MM.1S (cell line): ENCODE measurements at regions not wholly inside any gene's neighbourhood (a gene's known extent, or its start where the extent isn't known, plus 50 kb on each side); places are given as distances from the start of the nearest gene placed in this dataset.

Experiments used
- DNase-seq: peaks from one replicate; pipeline ENCODE4 v3.0.0-alpha.2; 2015
- H2AFZ ChIP-seq: fragments of 300-600 bp; sonication (generic); 2 replicates; pipeline ENCODE4 v1.6.0; 2016; ENCODE audit warnings: antibody characterized with exemption, low read length
- H3F3A ChIP-seq: fragments of 300-600 bp; sonication (generic); 2 replicates; pipeline ENCODE4 v1.6.1; 2016; ENCODE audit warnings: mild to moderate bottlenecking, antibody characterized with exemption, low read length, moderate library complexity, mixed read lengths; ENCODE audit not compliant: insufficient read depth
- H3K27ac ChIP-seq: fragments of 300-600 bp; sonication (generic); 2 replicates; pipeline ENCODE4 v1.5.1; 2016; ENCODE audit warnings: mild to moderate bottlenecking, low read length
- H3K27me3 ChIP-seq: fragments of 300-600 bp; sonication (generic); replicated peaks from 2 replicates; pipeline ENCODE4 v1.6.0; 2016; ENCODE audit warnings: low read length; ENCODE audit not compliant: insufficient read depth
- H3K36me3 ChIP-seq: fragments of 300-600 bp; sonication (generic); replicated peaks from 2 replicates; pipeline ENCODE4 v1.6.1; 2016; ENCODE audit warnings: mild to moderate bottlenecking, low read length, mixed read lengths; ENCODE audit not compliant: insufficient read depth
- H3K4me1 ChIP-seq: fragments of 300-600 bp; sonication (generic); 2 replicates; pipeline ENCODE4 v1.6.1; 2016; ENCODE audit warnings: low read length, mixed read lengths
- H3K4me2 ChIP-seq: fragments of 300-600 bp; sonication (generic); 2 replicates; pipeline ENCODE4 v1.6.0; 2016; ENCODE audit warnings: low read depth, low read length
- H3K4me3 ChIP-seq: fragments of 300-600 bp; sonication (generic); 2 replicates; pipeline ENCODE4 v1.5.1; 2016; ENCODE audit warnings: low read length, mixed read lengths
- H3K79me2 ChIP-seq: fragments of 300-600 bp; sonication (generic); 2 replicates; pipeline ENCODE4 v1.6.1; 2016; ENCODE audit warnings: mixed run types, low read length, mixed read lengths
- H3K9ac ChIP-seq: fragments of 300-600 bp; sonication (generic); 2 replicates; pipeline ENCODE4 v1.6.1; 2016; ENCODE audit warnings: low read length, mixed read lengths
- H3K9me2 ChIP-seq: fragments of 300-600 bp; sonication (generic); replicated peaks from 2 replicates; pipeline ENCODE4 v1.6.1; 2016; ENCODE audit warnings: mild to moderate bottlenecking, low read length, mixed read lengths; ENCODE audit not compliant: insufficient read depth
- H3K9me3 ChIP-seq: fragments of 300-600 bp; sonication (generic); replicated peaks from 2 replicates; pipeline ENCODE4 v1.6.1; 2016; ENCODE audit warnings: mild to moderate bottlenecking, low read length, mixed read lengths; ENCODE audit not compliant: insufficient read depth
- H4K20me1 ChIP-seq: fragments of 300-600 bp; sonication (generic); 2 replicates; pipeline ENCODE4 v1.6.1; 2016; ENCODE audit warnings: mild to moderate bottlenecking, low read length, moderate library complexity, mixed read lengths; ENCODE audit not compliant: insufficient read depth
- EZH2 ChIP-seq: fragments of 300-600 bp; sonication (generic); optimal IDR thresholded peaks from 2 replicates; pipeline ENCODE3; 2017; ENCODE audit warnings: low read depth, mild to moderate bottlenecking, antibody characterized with exemption, low read length, mixed read lengths
- EZH2phosphoT487 ChIP-seq: fragments of 300-600 bp; sonication (generic); IDR thresholded peaks from 2 replicates; pipeline ENCODE4 v1.6.1; 2018; ENCODE audit warnings: antibody characterized with exemption, low read length
- TF ChIP-seq, protein P1 (sequence below): fragments of 300-600 bp; sonication (generic); IDR thresholded peaks from 2 replicates; pipeline ENCODE4 v1.5.1; 2016; ENCODE audit warnings: antibody characterized with exemption, low read length, mixed read lengths

DNA sequence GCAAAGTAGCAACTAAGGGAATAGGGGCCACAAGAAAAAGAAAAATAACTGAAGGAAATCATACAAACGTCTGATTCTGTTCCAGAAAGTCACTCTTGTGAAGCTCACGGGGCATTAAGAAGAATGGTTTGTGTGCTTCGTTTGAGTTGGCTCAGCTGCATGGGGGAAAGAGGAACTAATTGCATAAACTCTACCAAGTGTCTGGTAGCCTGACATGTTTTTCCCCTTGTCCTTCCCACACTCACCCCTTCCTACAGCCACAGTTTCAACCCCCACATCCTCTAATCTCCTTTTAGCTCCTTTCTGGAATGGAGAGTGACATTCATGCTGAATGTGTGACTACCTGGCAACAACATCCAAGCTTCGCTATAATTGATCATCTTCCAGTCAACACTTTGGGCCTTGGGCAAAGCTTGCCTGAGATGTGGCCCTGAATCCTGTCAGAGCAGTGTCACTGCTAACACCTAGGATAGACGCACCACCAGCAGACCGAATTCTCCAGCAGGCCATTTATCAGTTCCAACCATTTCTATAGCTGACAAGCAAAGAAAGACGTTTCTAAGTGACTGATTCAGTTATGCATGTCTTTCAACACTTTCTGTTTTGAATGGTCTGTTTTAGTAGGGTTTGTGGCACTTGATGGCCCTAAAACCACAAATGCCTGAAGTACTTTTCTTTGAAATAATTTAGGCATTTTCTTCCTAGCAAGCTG lies 439.6 kb downstream of the TTLL7 start:
- Histone ChIP-seq H4K20me1 (no peaks in the 10 kb centered on the region), H3K79me2 (no peaks in the 10 kb centered on the region), H3K27me3 (no peaks in the 10 kb centered on the region), H3K9ac (no peak overlapping the region), H3K4me2 (no peak overlapping the region), H3K27ac (no peak overlapping the region), H2AFZ (no peak overlapping the region), H3K4me1 (no peaks in the 10 kb centered on the region), H3K9me3 (no peaks in the 10 kb centered on the region), H3F3A (no peaks in the 10 kb centered on the region), H3K4me3 (no peak overlapping the region), H3K9me2 (no peaks in the 10 kb centered on the region), H3K36me3 (no peaks in the 10 kb centered on the region)
- no peak for TF ChIP-seq EZH2phosphoT487
- TF ChIP-seq, protein P1, sequence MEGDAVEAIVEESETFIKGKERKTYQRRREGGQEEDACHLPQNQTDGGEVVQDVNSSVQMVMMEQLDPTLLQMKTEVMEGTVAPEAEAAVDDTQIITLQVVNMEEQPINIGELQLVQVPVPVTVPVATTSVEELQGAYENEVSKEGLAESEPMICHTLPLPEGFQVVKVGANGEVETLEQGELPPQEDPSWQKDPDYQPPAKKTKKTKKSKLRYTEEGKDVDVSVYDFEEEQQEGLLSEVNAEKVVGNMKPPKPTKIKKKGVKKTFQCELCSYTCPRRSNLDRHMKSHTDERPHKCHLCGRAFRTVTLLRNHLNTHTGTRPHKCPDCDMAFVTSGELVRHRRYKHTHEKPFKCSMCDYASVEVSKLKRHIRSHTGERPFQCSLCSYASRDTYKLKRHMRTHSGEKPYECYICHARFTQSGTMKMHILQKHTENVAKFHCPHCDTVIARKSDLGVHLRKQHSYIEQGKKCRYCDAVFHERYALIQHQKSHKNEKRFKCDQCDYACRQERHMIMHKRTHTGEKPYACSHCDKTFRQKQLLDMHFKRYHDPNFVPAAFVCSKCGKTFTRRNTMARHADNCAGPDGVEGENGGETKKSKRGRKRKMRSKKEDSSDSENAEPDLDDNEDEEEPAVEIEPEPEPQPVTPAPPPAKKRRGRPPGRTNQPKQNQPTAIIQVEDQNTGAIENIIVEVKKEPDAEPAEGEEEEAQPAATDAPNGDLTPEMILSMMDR: no peak
- TF ChIP-seq EZH2: no peak
- DNase-seq: no peak

DNA sequence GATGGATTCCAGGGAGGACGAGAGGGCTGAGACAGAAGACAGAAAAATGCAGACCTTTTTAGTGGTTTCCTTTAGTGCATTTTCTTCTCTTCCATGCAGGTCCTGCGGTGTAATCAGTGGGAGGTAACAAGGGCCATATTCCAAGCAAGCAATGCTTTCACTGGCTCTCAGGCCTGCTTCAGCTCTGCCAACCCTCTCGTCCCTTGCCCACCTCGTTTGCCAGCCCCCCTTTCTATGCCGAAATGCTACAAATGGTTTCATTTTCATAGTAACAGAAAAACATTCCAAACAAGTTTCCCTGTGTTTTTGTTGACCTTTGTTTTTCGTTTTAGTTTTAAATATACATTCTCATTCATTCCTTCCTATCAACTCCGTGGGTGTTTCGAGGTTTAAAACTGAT lies 443.1 kb downstream of the TTLL7 start:
- TF ChIP-seq, protein P1: no peak
- TF ChIP-seq EZH2 (no peak), EZH2phosphoT487 (no peak)
- Histone ChIP-seq H3K4me2 (no peak overlapping the region), H3K9ac (no peak overlapping the region), H3K27me3 (no peaks in the 10 kb centered on the region), H3K4me1 (no peaks in the 10 kb centered on the region), H3K9me3 (no peaks in the 10 kb centered on the region), H4K20me1 (no peaks in the 10 kb centered on the region), H3K27ac (no peak overlapping the region), H3K36me3 (no peaks in the 10 kb centered on the region), H3K9me2 (no peaks in the 10 kb centered on the region), H2AFZ (no peak overlapping the region), H3K4me3 (no peak overlapping the region), H3F3A (no peaks in the 10 kb centered on the region), H3K79me2 (no peaks in the 10 kb centered on the region)
- DNase-seq: no peak

DNA sequence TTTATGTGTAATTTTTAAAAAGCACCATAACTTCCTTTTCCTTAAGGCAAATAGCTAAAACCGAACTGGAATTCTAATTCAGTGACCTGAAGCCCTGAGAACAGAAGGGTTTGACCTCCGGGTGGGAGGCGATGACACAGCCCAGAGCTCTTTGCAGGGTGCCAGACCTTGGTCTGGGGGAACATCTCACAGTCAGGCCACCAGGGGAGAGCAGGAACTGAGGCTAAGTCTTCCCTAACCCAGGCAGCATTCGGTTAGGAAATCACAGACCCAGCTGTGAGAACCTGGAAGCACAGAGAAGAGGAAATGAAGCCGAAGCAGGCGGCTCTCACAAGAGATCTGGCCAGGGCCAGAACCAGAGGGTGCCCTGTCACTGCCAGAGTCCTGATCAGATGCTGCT lies 444.8 kb downstream of the TTLL7 start:
- Histone ChIP-seq H3K4me1 (no peaks in the 10 kb centered on the region), H3K9me3 (no peaks in the 10 kb centered on the region), H3K27ac (no peak overlapping the region), H3K36me3 (no peaks in the 10 kb centered on the region), H3K27me3 (no peaks in the 10 kb centered on the region), H4K20me1 (no peaks in the 10 kb centered on the region), H3F3A (no peaks in the 10 kb centered on the region), H3K79me2 (no peaks in the 10 kb centered on the region), H3K9ac (no peak overlapping the region), H3K4me3 (no peak overlapping the region), H3K4me2 (no peak overlapping the region), H2AFZ (no peak overlapping the region), H3K9me2 (no peaks in the 10 kb centered on the region)
- TF ChIP-seq EZH2phosphoT487 (no peak), EZH2 (no peak)
- TF ChIP-seq, protein P1: no peak
- DNase-seq: no peak
